Spleen (tissue), 11 donors: ENCODE measurements at regions not wholly inside any gene's neighbourhood (a gene's known extent, or its start where the extent isn't known, plus 50 kb on each side); places are given as distances from the start of the nearest gene placed in this dataset.

Experiments
- DNase-seq: peaks from one replicate; pipeline ENCODE4 v3.0.0-alpha.2; 2020
- H3K27ac ChIP-seq, 8 donors: fragments of 200-600 bp; sonication (generic) in 7 of 8; 1 replicate in 4 of 8; 2 replicates in 4 of 8; pipeline versions ENCODE4 v1.5.0 to v1.8.0; 2016 to 2021; ENCODE audit warnings: inconsistent platforms in 4 of 8, mild to moderate bottlenecking in 4 of 8, moderate library complexity in 1 of 8
- H3K27me3 ChIP-seq, 7 donors: fragments of 200-600 bp; sonication (generic) in 6 of 7; replicated peaks in 1 of 7; 1 replicate in 4 of 7; 2 replicates in 3 of 7; pipeline versions ENCODE4 v1.5.0 to v1.8.0; 2016 to 2021; ENCODE audit warnings: inconsistent platforms in 3 of 7, mild to moderate bottlenecking in 1 of 7
- H3K36me3 ChIP-seq, 6 donors: fragments of 200-600 bp; sonication (generic) in 5 of 6; 1 replicate in 4 of 6; 2 replicates in 2 of 6; pipeline versions ENCODE4 v1.5.0 to v1.8.0; 2016 to 2021; ENCODE audit warnings: inconsistent platforms in 2 of 6
- H3K4me1 ChIP-seq, 6 donors: fragments of 200-600 bp; sonication (generic) in 5 of 6; 1 replicate in 3 of 6; 2 replicates in 3 of 6; pipeline versions ENCODE4 v1.5.0 to v1.8.0; 2016 to 2021; ENCODE audit warnings: inconsistent platforms in 3 of 6
- H3K4me3 ChIP-seq, 8 donors: fragments of 200-600 bp; sonication (generic) in 7 of 8; 1 replicate in 4 of 8; 2 replicates in 4 of 8; pipeline versions ENCODE4 v1.5.0 to v1.8.0; 2016 to 2021; ENCODE audit warnings: inconsistent platforms in 4 of 8, mild to moderate bottlenecking in 4 of 8, moderate library complexity in 2 of 8
- H3K9me3 ChIP-seq, 8 donors: fragments of 200-600 bp; sonication (generic) in 7 of 8; 1 replicate in 4 of 8; 2 replicates in 4 of 8; pipeline versions ENCODE4 v1.5.0 to v1.8.0; 2016 to 2021; ENCODE audit warnings: inconsistent platforms in 4 of 8
- CTCF ChIP-seq, 11 experiments: fragments of 200-600 bp in 7 of 11; fragments of 450-650 bp in 4 of 11; sonication (generic) in 4 of 11; IDR thresholded peaks in 8 of 11; conservative IDR thresholded peaks in 3 of 11; 1 replicate in 7 of 11; 2 replicates in 4 of 11; pipeline versions ENCODE4 v1.4.0 to v1.8.0; 2016 to 2021; ENCODE audit warnings: antibody characterized with exemption in 11 of 11, inconsistent platforms in 4 of 11, mild to moderate bottlenecking in 1 of 11
- POLR2A ChIP-seq, 3 donors: fragments of 450-650 bp; IDR thresholded peaks; one replicate each; pipeline ENCODE4 v1.5.1; 2017; ENCODE audit warnings: antibody characterized with exemption in 3 of 3, mild to moderate bottlenecking in 1 of 3
- POLR2AphosphoS5 ChIP-seq, 3 donors: sonication (generic); formaldehyde crosslinking; IDR thresholded peaks; one replicate each; pipeline ENCODE4 v1.5.1; 2017; ENCODE audit warnings: antibody characterized with exemption in 3 of 3
- WGBS, 5 donors: extraction: QIAGEN DNeasy Blood & Tissue Kit in 3 of 5; methylation state at CpG; one replicate each; pipeline versions ENCODE4 v1.1.5 to v1.1.7; 2013 to 2018; 5-methylcytosine and 5-hydroxymethylcytosine counted together
- intact Hi-C: fragments of 100-400 bp; cut with DNase I; formaldehyde crosslinking; loops from one replicate; pipeline ENCODE4 v1.15.0; 2023; ENCODE audit warnings: low total_unique reads
- donor health status: healthy with polysubstance abuse.
- donor health status: DM: no; HTN: no; CAD: no; lungs with moderate emphysema.
- donor health status: DM: no; HTN: no; CAD: no.
- donor health status: Bipolar disorder and iron deficiency.
- donor health status: healthy.
- donor health status: DM: no; HTN: no; CAD: no.
- donor health status: DM: yes; HTN: yes; CAD: no.

- TF ChIP-seq POLR2AphosphoS5 (IDR thresholded peaks at IDR 0.05) (no peak), CTCF (IDR thresholded peaks at IDR 0.05 in 8 of 11, conservative IDR thresholded peaks at IDR 0.05 in 3 of 11) (no peak), POLR2A (IDR thresholded peaks at IDR 0.05) (no peak)
- Histone ChIP-seq H3K27me3 (no peaks in the 10 kb centered on the region), H3K36me3 (no peaks in the 10 kb centered on the region), H3K4me1 (peaks cover 0 to 4% (median 0%) of the 10 kb centered on the region in 6 donors), H3K27ac (no peak overlapping the region), H3K9me3 (no peaks in the 10 kb centered on the region), H3K4me3 (no peak overlapping the region)
- WGBS, 5 donors: 87 to 97% (median 95%) methylated on average over 11 of the region's 11 CpGs
- intact Hi-C loops: no loop called here
- no peak for DNase-seq
Observed at GRCh38 chr10:124230635-124231167, 137.3 kb upstream of the CHST15 start.

- intact Hi-C loops: no loop called here
- 74 to 96% (median 86%) methylated on average over 15 of the region's 15 CpGs for WGBS, 5 donors
Observed at GRCh38 chr10:124229989-124230634, 136.7 kb upstream of the CHST15 start.

GRCh38 chr10:124229201-124229988 lies 136.0 kb upstream of the CHST15 start:
- TF ChIP-seq POLR2AphosphoS5 (IDR thresholded peaks at IDR 0.05) (no peak), CTCF (IDR thresholded peaks at IDR 0.05 in 8 of 11, conservative IDR thresholded peaks at IDR 0.05 in 3 of 11) (no peak), POLR2A (IDR thresholded peaks at IDR 0.05) (no peak)
- intact Hi-C loops: no loop called here
- no peak for DNase-seq
- H3K36me3 ChIP-seq: no peaks in the 10 kb centered on the region
- WGBS, 5 donors: 87 to 92% (median 90%) methylated on average over 19 of the region's 19 CpGs
- no peaks in the 10 kb centered on the region for H3K9me3 ChIP-seq
- no peak overlapping the region for H3K27ac ChIP-seq
- H3K27me3 ChIP-seq: no peaks in the 10 kb centered on the region
- H3K4me3 ChIP-seq: no peak overlapping the region
- H3K4me1 ChIP-seq: peaks cover 0 to 16% (median under 1%) of the 10 kb centered on the region in 6 donors

More at GRCh38 chr10:124229989-124230634, 136.7 kb upstream of the CHST15 start:
- Histone ChIP-seq H3K4me1 (peaks cover 0 to 8% (median 0%) of the 10 kb centered on the region in 6 donors), H3K27ac (no peak overlapping the region), H3K4me3 (no peak overlapping the region), H3K27me3 (no peaks in the 10 kb centered on the region), H3K36me3 (no peaks in the 10 kb centered on the region), H3K9me3 (no peaks in the 10 kb centered on the region)
- no peak for TF ChIP-seq POLR2A (IDR thresholded peaks at IDR 0.05)
- TF ChIP-seq POLR2AphosphoS5 (IDR thresholded peaks at IDR 0.05): no peak
- TF ChIP-seq CTCF (IDR thresholded peaks at IDR 0.05 in 8 of 11, conservative IDR thresholded peaks at IDR 0.05 in 3 of 11): no peak
- DNase-seq: no peak

- Histone ChIP-seq H3K36me3 (no peaks in the 10 kb centered on the region), H3K27ac (no peak overlapping the region), H3K4me3 (no peak overlapping the region), H3K4me1 (peaks cover 0 to 23% (median 5%) of the 10 kb centered on the region in 6 donors), H3K9me3 (no peaks in the 10 kb centered on the region), H3K27me3 (no peaks in the 10 kb centered on the region)
- intact Hi-C loops: no loop called here
- 75 to 90% (median 82%) methylated on average over 2 of the region's 2 CpGs for WGBS, 5 donors
- TF ChIP-seq CTCF (IDR thresholded peaks at IDR 0.05 in 8 of 11, conservative IDR thresholded peaks at IDR 0.05 in 3 of 11) (no peak), POLR2AphosphoS5 (IDR thresholded peaks at IDR 0.05) (no peak), POLR2A (IDR thresholded peaks at IDR 0.05) (no peak)
- DNase-seq: no peak
Observed at GRCh38 chr10:124228471-124228870, 135.1 kb upstream of the CHST15 start.
